ENCODE measurements at regions not wholly inside any gene's neighbourhood (a gene's known extent, or its start where the extent isn't known, plus 50 kb on each side); places are given as distances from the start of the nearest gene placed in this dataset.

- Histone ChIP-seq H3K9me3 (no peaks in the 10 kb centered on the region), H3K4me1 (ENCODE audit: low read depth) (no peaks in the 10 kb centered on the region)
Measured at GRCh38 chr2:19288291-19288690, 70.1 kb downstream of the OSR1 start.

GRCh38 chr2:19287324-19287723 lies 71.1 kb downstream of the OSR1 start:
- no peak for TF ChIP-seq CTCF (IDR thresholded peaks at IDR 0.05)
- intact Hi-C loops (cut with DNase I, micrococcal nuclease), result no loop called here
- no peak for DNase-seq

More at GRCh38 chr2:19288291-19288690, 70.1 kb downstream of the OSR1 start:
- H3K4me3 ChIP-seq, result no peak overlapping the region
- no peak for DNase-seq
- TF ChIP-seq CTCF (IDR thresholded peaks at IDR 0.05), result no peak
- intact Hi-C loops (cut with DNase I, micrococcal nuclease), result no loop called here
- H3K36me3 ChIP-seq (ENCODE audit: low read depth), result no peaks in the 10 kb centered on the region
- no peak for ATAC-seq

GRCh38 chr2:19282305-19282704 lies 76.1 kb downstream of the OSR1 start:
- H3K36me3 ChIP-seq (ENCODE audit: low read depth), result no peaks in the 10 kb centered on the region
- H3K9me3 ChIP-seq, result no peaks in the 10 kb centered on the region
- TF ChIP-seq CTCF (IDR thresholded peaks at IDR 0.05), result no peak
- DNase-seq, result no peak
- ATAC-seq, result no peak
- intact Hi-C loops (cut with DNase I, micrococcal nuclease), result no loop called here
- no peak overlapping the region for H3K4me3 ChIP-seq
- H3K4me1 ChIP-seq (ENCODE audit: low read depth), result no peaks in the 10 kb centered on the region

More at GRCh38 chr2:19287324-19287723, 71.1 kb downstream of the OSR1 start:
- Histone ChIP-seq H3K4me1 (ENCODE audit: low read depth) (no peaks in the 10 kb centered on the region), H3K9me3 (no peaks in the 10 kb centered on the region), H3K36me3 (ENCODE audit: low read depth) (no peaks in the 10 kb centered on the region), H3K4me3 (no peak overlapping the region)
- no peak for ATAC-seq

GRCh38 chr2:19274439-19274838 lies 84.0 kb downstream of the OSR1 start:
- TF ChIP-seq CTCF (IDR thresholded peaks at IDR 0.05), result no peak
- DNase-seq, result no peak
- intact Hi-C loops (cut with DNase I, micrococcal nuclease), result no loop called here

GRCh38 chr2:19272941-19273470 lies 85.4 kb downstream of the OSR1 start:
- DNase-seq (no peak), ATAC-seq (no peak)
- intact Hi-C loops (cut with DNase I, micrococcal nuclease), result no loop called here
- Histone ChIP-seq H3K9me3 (no peaks in the 10 kb centered on the region), H3K4me1 (ENCODE audit: low read depth) (no peaks in the 10 kb centered on the region), H3K36me3 (ENCODE audit: low read depth) (no peaks in the 10 kb centered on the region), H3K4me3 (no peak overlapping the region)
- no peak for TF ChIP-seq CTCF (IDR thresholded peaks at IDR 0.05)

More at GRCh38 chr2:19274439-19274838, 84.0 kb downstream of the OSR1 start:
- no peak for ATAC-seq
- Histone ChIP-seq H3K4me3 (no peak overlapping the region), H3K4me1 (ENCODE audit: low read depth) (no peaks in the 10 kb centered on the region), H3K9me3 (no peaks in the 10 kb centered on the region), H3K36me3 (ENCODE audit: low read depth) (no peaks in the 10 kb centered on the region)

- Histone ChIP-seq H3K36me3 (ENCODE audit: low read depth) (no peaks in the 10 kb centered on the region), H3K9me3 (no peaks in the 10 kb centered on the region), H3K4me3 (no peak overlapping the region), H3K4me1 (ENCODE audit: low read depth) (no peaks in the 10 kb centered on the region)
- no peak for TF ChIP-seq CTCF (IDR thresholded peaks at IDR 0.05)
- intact Hi-C loops (cut with DNase I, micrococcal nuclease), result no loop called here
- ATAC-seq, result no peak
- DNase-seq, result no peak
Measured at GRCh38 chr2:19272039-19272438, 86.4 kb downstream of the OSR1 start.
